ENCODE measurements at regions not wholly inside any gene's neighbourhood (a gene's known extent, or its start where the extent isn't known, plus 50 kb on each side); places are given as distances from the start of the nearest gene placed in this dataset.

GRCh38 chr13:62046512-62046911 is 630.9 kb upstream of the PCDH20 start:
- no peak overlapping the region for H3K4me3 ChIP-seq (ENCODE audit: low read depth, low read length)

GRCh38 chr13:62043600-62043999 is 628.0 kb upstream of the PCDH20 start:
- TF ChIP-seq CTCF (conservative IDR thresholded peaks at IDR 0.05; ENCODE audit: low read depth, low read length), result no peak
- no peak for DNase-seq (ENCODE audit: low read depth)
- H3K4me3 ChIP-seq (ENCODE audit: low read depth, low read length), result no peak overlapping the region

More at GRCh38 chr13:62046512-62046911, 630.9 kb upstream of the PCDH20 start:
- no peak for TF ChIP-seq CTCF (conservative IDR thresholded peaks at IDR 0.05; ENCODE audit: low read depth, low read length)
- no peak for DNase-seq (ENCODE audit: low read depth)

GRCh38 chr13:62040806-62041205 is 625.2 kb upstream of the PCDH20 start:
- H3K4me3 ChIP-seq (ENCODE audit: low read depth, low read length), result no peak overlapping the region
- no peak for TF ChIP-seq CTCF (conservative IDR thresholded peaks at IDR 0.05; ENCODE audit: low read depth, low read length)
- no peak for DNase-seq (ENCODE audit: low read depth)

GRCh38 chr13:62040078-62040477 is 624.4 kb upstream of the PCDH20 start:
- no peak for TF ChIP-seq CTCF (conservative IDR thresholded peaks at IDR 0.05; ENCODE audit: low read depth, low read length)
- no peak for DNase-seq (ENCODE audit: low read depth)
- H3K4me3 ChIP-seq (ENCODE audit: low read depth, low read length), result no peak overlapping the region

- no peak for TF ChIP-seq CTCF (conservative IDR thresholded peaks at IDR 0.05; ENCODE audit: low read depth, low read length)
- H3K4me3 ChIP-seq (ENCODE audit: low read depth, low read length), result no peak overlapping the region
- no peak for DNase-seq (ENCODE audit: low read depth)
These were observed 622.6 kb upstream of the PCDH20 start for GRCh38 chr13:62038214-62038613.

GRCh38 chr13:62035981-62036380 is 620.3 kb upstream of the PCDH20 start:
- no peak for DNase-seq (ENCODE audit: low read depth)

More at GRCh38 chr13:62035981-62036380, 620.3 kb upstream of the PCDH20 start:
- TF ChIP-seq CTCF (conservative IDR thresholded peaks at IDR 0.05; ENCODE audit: low read depth, low read length), result no peak
- H3K4me3 ChIP-seq (ENCODE audit: low read depth, low read length), result no peak overlapping the region
